Neural progenitor cell (in vitro differentiated cells): ENCODE measurements at regions not wholly inside any gene's neighbourhood (a gene's known extent, or its start where the extent isn't known, plus 50 kb on each side); places are given as distances from the start of the nearest gene placed in this dataset.

Experiments used
- EZH2 ChIP-seq: fragments of 200-600 bp; sonication (generic); IDR thresholded peaks from 2 replicates; pipeline ENCODE4 v1.6.1; 2017; ENCODE audit warnings: antibody characterized with exemption, mild to moderate bottlenecking, moderate library complexity
- EZH2phosphoT487 ChIP-seq: fragments of 200-600 bp; sonication (generic); IDR thresholded peaks from 2 replicates; pipeline ENCODE4 v1.6.1; 2017; ENCODE audit warnings: antibody characterized with exemption
- TF ChIP-seq, protein P1 (sequence below): fragments of 200-600 bp; sonication (generic); IDR thresholded peaks from 2 replicates; pipeline ENCODE4 v1.5.1; 2017; ENCODE audit warnings: antibody characterized with exemption, mild to moderate bottlenecking

DNA sequence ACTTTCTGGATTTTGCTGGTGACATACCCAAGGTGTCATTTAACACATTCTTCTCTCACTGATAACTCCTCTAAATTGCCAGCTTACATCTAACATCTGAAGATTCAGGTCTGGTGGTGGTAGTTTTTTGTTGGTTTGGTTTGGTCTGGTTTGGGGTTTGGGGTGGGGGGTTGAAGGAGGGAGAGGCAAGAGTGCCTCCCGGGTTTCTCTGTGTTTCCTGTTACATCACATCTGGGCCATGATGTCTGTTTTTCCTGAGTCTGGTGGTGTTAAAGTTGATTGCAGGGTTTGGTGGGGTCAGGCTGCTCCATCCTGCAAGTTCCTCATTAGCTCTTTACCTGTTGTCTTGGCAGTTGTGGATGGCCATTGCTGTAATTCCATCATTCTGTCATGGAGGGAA is 155.8 kb upstream of the UBL3 start:
- TF ChIP-seq, protein P1, sequence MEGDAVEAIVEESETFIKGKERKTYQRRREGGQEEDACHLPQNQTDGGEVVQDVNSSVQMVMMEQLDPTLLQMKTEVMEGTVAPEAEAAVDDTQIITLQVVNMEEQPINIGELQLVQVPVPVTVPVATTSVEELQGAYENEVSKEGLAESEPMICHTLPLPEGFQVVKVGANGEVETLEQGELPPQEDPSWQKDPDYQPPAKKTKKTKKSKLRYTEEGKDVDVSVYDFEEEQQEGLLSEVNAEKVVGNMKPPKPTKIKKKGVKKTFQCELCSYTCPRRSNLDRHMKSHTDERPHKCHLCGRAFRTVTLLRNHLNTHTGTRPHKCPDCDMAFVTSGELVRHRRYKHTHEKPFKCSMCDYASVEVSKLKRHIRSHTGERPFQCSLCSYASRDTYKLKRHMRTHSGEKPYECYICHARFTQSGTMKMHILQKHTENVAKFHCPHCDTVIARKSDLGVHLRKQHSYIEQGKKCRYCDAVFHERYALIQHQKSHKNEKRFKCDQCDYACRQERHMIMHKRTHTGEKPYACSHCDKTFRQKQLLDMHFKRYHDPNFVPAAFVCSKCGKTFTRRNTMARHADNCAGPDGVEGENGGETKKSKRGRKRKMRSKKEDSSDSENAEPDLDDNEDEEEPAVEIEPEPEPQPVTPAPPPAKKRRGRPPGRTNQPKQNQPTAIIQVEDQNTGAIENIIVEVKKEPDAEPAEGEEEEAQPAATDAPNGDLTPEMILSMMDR: no peak
- no peak for TF ChIP-seq EZH2
- TF ChIP-seq EZH2phosphoT487: no peak
